AG04449 (cell line): ENCODE measurements at regions not wholly inside any gene's neighbourhood (a gene's known extent, or its start where the extent isn't known, plus 50 kb on each side); places are given as distances from the start of the nearest gene placed in this dataset.
"Not testable (repeated sequence)": the region's sequence is repeated elsewhere in the genome, so short reads cannot be mapped to it uniquely, and the experiment has no call there.

ENCODE experiments used
- CTCF ChIA-PET: fragments of 350-600 bp; formaldehyde crosslinking; extraction: SDS; loops from one replicate; lab custom pipeline; 2021; ENCODE audit warnings: antibody characterized with exemption; lab: Yijun Ruan, JAX
- POLR2A ChIA-PET: fragments of 400-600, 350-600 bp; formaldehyde crosslinking; extraction: SDS; loops from one replicate; lab custom pipeline; 2020; ENCODE audit warnings: antibody characterized with exemption, inconsistent platforms; lab: Yijun Ruan, JAX
- DNase-seq: peaks from one replicate; pipeline ENCODE4 v3.0.0-alpha.2; 2010; ENCODE audit warnings: low read depth, low spot score
- H3K4me3 ChIP-seq: 2 replicates; pipeline ENCODE4 v1.5.1; 2011; ENCODE audit warnings: low read depth, mild to moderate bottlenecking, control low read depth, low read length
- TF ChIP-seq, protein P1 (sequence below): IDR thresholded peaks from one replicate; pipeline ENCODE4 v1.5.1; 2011; ENCODE audit warnings: mild to moderate bottlenecking, moderate library complexity, low read length, control low read depth, inconsistent platforms; ENCODE audit not compliant: insufficient read depth; ENCODE audit errors: missing control alignments

- TF ChIP-seq, protein P1, sequence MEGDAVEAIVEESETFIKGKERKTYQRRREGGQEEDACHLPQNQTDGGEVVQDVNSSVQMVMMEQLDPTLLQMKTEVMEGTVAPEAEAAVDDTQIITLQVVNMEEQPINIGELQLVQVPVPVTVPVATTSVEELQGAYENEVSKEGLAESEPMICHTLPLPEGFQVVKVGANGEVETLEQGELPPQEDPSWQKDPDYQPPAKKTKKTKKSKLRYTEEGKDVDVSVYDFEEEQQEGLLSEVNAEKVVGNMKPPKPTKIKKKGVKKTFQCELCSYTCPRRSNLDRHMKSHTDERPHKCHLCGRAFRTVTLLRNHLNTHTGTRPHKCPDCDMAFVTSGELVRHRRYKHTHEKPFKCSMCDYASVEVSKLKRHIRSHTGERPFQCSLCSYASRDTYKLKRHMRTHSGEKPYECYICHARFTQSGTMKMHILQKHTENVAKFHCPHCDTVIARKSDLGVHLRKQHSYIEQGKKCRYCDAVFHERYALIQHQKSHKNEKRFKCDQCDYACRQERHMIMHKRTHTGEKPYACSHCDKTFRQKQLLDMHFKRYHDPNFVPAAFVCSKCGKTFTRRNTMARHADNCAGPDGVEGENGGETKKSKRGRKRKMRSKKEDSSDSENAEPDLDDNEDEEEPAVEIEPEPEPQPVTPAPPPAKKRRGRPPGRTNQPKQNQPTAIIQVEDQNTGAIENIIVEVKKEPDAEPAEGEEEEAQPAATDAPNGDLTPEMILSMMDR: no peak
- no peak overlapping the region for H3K4me3 ChIP-seq
- ChIA-PET CTCF (interaction anchor here (1.0 kb wide), 1 partner anchor 383 kb away, joined by 4 read pairs; no protein-coding TSS in a partner anchor), POLR2A (no interaction called here)
- DNase-seq: no peak
Observed at GRCh38 chr11:23923357-23923756, 573.5 kb upstream of the LUZP2 start.

DNA sequence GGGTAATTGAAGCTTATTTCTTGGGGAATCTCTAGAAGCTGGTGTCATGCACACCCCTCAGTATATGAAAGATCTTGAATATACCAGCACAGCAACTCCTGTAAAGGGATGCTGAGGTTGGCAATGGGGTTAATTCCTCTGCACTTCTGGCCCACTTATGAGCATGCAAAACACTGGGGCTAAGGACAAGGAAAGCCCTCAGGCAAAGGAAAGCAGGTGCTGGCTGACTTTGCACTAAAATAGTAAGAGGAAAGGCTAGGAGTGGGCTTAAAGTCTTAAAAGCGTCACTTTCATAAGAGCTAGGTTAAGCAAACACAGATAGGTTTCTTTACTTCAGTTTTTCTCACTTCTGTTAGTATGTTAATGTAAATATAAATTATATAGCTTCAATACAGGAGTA, 572.6 kb upstream of the LUZP2 start:
- DNase-seq: no peak
- no peak overlapping the region for H3K4me3 ChIP-seq
- CTCF ChIA-PET: no interaction called here
- POLR2A ChIA-PET: interaction anchor here (0.6 kb wide), 1 partner anchor 661 kb away, joined by 3 read pairs; no protein-coding TSS in a partner anchor
- TF ChIP-seq, protein P1: no peak

DNA sequence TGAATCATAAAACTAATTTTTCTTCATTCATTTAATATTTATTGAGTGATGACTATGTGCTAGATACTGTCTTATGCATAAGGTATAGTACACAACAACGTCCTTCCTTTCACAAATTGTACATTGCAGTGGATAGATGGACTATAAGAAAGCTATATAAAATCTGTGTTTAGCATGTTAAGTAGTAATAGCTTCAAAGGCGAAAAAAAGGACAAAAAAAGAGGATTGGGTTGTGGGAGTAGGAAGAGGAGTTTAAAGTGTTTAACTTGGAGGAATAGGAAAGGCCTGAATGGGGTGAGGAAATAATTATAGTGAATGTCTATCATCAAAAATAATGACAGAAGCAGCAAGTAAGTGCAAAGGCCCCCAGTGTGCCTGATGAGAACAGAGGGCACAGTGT, 565.4 kb upstream of the LUZP2 start:
- TF ChIP-seq, protein P1: no peak
- POLR2A ChIA-PET: no interaction called here
- CTCF ChIA-PET: no interaction called here
- DNase-seq: no peak
- H3K4me3 ChIP-seq: no peak overlapping the region

GRCh38 chr11:23932485-23932898, 564.4 kb upstream of the LUZP2 start:
- TF ChIP-seq, protein P1: no peak
- POLR2A ChIA-PET: no interaction called here
- CTCF ChIA-PET: no interaction called here
- no peak for DNase-seq
- no peak overlapping the region for H3K4me3 ChIP-seq

GRCh38 chr11:23933721-23934120, 563.1 kb upstream of the LUZP2 start:
- TF ChIP-seq, protein P1: no peak
- ChIA-PET POLR2A (interaction anchor here (0.6 kb wide), 1 partner anchor 10 kb away, joined by 3 read pairs; no protein-coding TSS in a partner anchor), CTCF (no interaction called here)
- DNase-seq: no peak
- H3K4me3 ChIP-seq: no peak overlapping the region

DNA sequence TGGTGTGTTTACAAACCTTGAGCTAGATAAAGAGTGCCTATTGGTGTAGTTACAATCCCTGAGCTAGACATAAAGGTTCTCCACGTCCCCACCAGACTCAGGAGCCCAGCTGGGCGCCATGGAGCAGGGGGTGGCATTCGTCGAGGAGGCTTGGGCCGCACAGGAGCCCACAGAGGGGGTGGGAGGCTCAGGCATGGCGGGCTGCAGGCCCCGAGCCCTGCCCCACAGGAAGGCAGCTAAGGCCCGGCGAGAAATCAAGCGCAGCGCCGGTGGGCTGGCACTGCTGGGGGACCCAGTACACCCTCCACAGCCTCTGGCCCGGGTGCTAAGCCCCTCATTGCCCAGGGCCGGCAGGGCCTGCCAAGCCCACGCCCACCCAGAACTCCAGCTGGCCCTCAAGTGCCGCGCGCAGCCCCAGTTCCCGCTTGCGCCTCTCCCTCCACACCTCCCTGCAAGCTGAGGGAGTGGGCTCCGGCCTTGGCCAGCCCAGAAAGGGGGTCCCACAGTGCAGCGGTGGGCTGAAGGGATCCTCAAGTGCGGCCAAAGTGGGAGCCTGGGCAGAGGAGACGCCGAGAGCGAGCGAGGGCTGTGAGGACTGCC, 562.1 kb upstream of the LUZP2 start:
- CTCF ChIA-PET, POLR2A ChIA-PET, DNase-seq, H3K4me3 ChIP-seq: not testable (repeated sequence)

- H3K4me3 ChIP-seq, DNase-seq, POLR2A ChIA-PET, CTCF ChIA-PET: not testable (repeated sequence)
Observed at GRCh38 chr11:23942117-23942815, 554.6 kb upstream of the LUZP2 start.
